DOHH2 (cell line): ENCODE measurements at regions not wholly inside any gene's neighbourhood (a gene's known extent, or its start where the extent isn't known, plus 50 kb on each side); places are given as distances from the start of the nearest gene placed in this dataset.
"Not testable (repeated sequence)": the region's sequence is repeated elsewhere in the genome, so short reads cannot be mapped to it uniquely, and the experiment has no call there.

ENCODE experiments used
- H3F3A ChIP-seq: fragments of 200-600 bp; sonication (generic), shearing (Covaris generic); 2 replicates; pipeline ENCODE4 v1.6.0; 2016; ENCODE audit warnings: antibody characterized with exemption, mild to moderate bottlenecking; ENCODE audit not compliant: control insufficient read depth, insufficient read depth
- H3K27ac ChIP-seq: fragments of 200-600 bp; sonication (generic); 2 replicates; pipeline ENCODE4 v1.5.1; 2014; ENCODE audit warnings: low read depth, mild to moderate bottlenecking, low read length, moderate library complexity
- H3K27me3 ChIP-seq: fragments of 200-600 bp; sonication (generic); 2 replicates; pipeline ENCODE4 v1.6.1; 2014; ENCODE audit warnings: mild to moderate bottlenecking, low read length, mixed read lengths; ENCODE audit not compliant: control insufficient read depth
- H3K36me3 ChIP-seq: fragments of 200-600 bp; sonication (generic); 2 replicates; pipeline ENCODE4 v1.6.1; 2014; ENCODE audit warnings: mild to moderate bottlenecking, low read length, moderate library complexity, mixed read lengths; ENCODE audit not compliant: control insufficient read depth
- H3K4me1 ChIP-seq: fragments of 200-600 bp; sonication (generic); 2 replicates; pipeline ENCODE4 v1.6.1; 2014; ENCODE audit warnings: mild to moderate bottlenecking, low read length, mixed read lengths; ENCODE audit not compliant: control insufficient read depth
- H3K4me2 ChIP-seq: fragments of 200-600 bp; sonication (generic); 2 replicates; pipeline ENCODE4 v1.6.0; 2014; ENCODE audit warnings: mild to moderate bottlenecking, low read length, moderate library complexity
- H3K4me3 ChIP-seq: fragments of 200-600 bp; sonication (generic); 2 replicates; pipeline ENCODE4 v1.5.1; 2014; ENCODE audit warnings: mild to moderate bottlenecking, low read length, mixed read lengths
- H3K79me2 ChIP-seq: fragments of 200-600 bp; sonication (generic); 2 replicates; pipeline ENCODE4 v1.6.1; 2014; ENCODE audit warnings: mild to moderate bottlenecking, low read length, mixed read lengths; ENCODE audit not compliant: control insufficient read depth
- H3K9me2 ChIP-seq: fragments of 200-600 bp; sonication (generic); replicated peaks from 2 replicates; pipeline ENCODE4 v1.6.1; 2014; ENCODE audit warnings: mild to moderate bottlenecking, low read length, mixed read lengths; ENCODE audit not compliant: control insufficient read depth
- H3K9me3 ChIP-seq: fragments of 200-600 bp; sonication (generic); 2 replicates; pipeline ENCODE4 v1.6.1; 2014; ENCODE audit warnings: antibody characterized with exemption, low read length, mixed read lengths; ENCODE audit not compliant: control insufficient read depth, insufficient read depth
- H4K20me1 ChIP-seq: fragments of 200-600 bp; sonication (generic); 2 replicates; pipeline ENCODE4 v1.6.0; 2014; ENCODE audit warnings: low read depth, mild to moderate bottlenecking, antibody characterized with exemption, low read length, moderate library complexity; ENCODE audit not compliant: control insufficient read depth, insufficient read depth
- EZH2phosphoT487 ChIP-seq: fragments of 200-600 bp; sonication (generic); IDR thresholded peaks from 2 replicates; pipeline ENCODE4 v1.6.1; 2017; ENCODE audit warnings: borderline replicate concordance, mild to moderate bottlenecking, antibody characterized with exemption, low read length, moderate library complexity, mixed read lengths
- TF ChIP-seq, protein P1 (sequence below): fragments of 200-600 bp; sonication (generic); IDR thresholded peaks from one replicate; pipeline ENCODE4 v1.5.1; 2014; ENCODE audit warnings: antibody characterized with exemption, mild to moderate bottlenecking, low read depth, low read length; ENCODE audit not compliant: poor library complexity, severe bottlenecking

DNA sequence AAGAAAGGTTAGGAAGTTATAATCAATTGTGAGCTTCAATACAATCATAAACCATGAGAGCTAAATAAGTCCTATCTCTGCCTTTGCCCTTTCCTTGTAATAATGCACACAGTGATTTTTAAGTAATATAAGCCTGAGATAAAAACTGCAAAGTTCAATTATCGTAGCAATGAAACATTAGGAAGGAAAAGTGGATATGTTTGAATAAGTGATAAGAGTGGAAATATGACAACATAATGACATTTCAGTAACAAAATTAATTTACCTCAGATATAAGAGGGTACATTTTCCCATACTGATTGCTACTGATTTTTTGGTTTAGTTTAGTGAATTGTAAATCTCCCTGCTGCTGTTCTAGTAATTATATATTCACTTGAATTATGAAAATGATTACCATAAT lies 164.2 kb upstream of the FANCL start:
- Histone ChIP-seq H4K20me1 (no peaks in the 10 kb centered on the region), H3K27me3 (no peaks in the 10 kb centered on the region), H3K4me3 (no peak overlapping the region), H3K9me2 (no peaks in the 10 kb centered on the region), H3K36me3 (no peaks in the 10 kb centered on the region), H3F3A (no peaks in the 10 kb centered on the region), H3K4me1 (no peaks in the 10 kb centered on the region), H3K27ac (no peak overlapping the region), H3K4me2 (no peak overlapping the region), H3K79me2 (no peaks in the 10 kb centered on the region), H3K9me3 (no peaks in the 10 kb centered on the region)
- TF ChIP-seq, protein P1, sequence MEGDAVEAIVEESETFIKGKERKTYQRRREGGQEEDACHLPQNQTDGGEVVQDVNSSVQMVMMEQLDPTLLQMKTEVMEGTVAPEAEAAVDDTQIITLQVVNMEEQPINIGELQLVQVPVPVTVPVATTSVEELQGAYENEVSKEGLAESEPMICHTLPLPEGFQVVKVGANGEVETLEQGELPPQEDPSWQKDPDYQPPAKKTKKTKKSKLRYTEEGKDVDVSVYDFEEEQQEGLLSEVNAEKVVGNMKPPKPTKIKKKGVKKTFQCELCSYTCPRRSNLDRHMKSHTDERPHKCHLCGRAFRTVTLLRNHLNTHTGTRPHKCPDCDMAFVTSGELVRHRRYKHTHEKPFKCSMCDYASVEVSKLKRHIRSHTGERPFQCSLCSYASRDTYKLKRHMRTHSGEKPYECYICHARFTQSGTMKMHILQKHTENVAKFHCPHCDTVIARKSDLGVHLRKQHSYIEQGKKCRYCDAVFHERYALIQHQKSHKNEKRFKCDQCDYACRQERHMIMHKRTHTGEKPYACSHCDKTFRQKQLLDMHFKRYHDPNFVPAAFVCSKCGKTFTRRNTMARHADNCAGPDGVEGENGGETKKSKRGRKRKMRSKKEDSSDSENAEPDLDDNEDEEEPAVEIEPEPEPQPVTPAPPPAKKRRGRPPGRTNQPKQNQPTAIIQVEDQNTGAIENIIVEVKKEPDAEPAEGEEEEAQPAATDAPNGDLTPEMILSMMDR, result no peak
- TF ChIP-seq EZH2phosphoT487, result no peak

DNA sequence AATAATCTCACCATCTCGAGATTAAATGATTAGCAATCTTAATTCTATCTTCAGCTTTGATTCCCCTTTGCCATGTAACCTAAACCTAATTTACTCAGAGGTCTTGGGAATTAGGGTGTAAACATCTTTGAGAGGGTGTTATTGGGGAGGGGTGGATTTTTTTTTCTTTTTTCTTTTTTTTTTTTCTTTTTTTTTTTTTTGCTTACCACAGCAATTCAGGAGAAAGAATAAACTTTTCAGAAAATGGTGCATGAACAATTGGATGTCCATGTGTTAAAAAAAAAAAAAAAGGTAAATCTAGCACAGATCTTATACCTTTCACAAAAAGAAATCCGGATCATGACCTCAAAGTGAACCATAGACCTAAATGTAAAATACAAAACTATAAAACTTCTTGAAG lies 160.8 kb upstream of the FANCL start:
- H3K9me3 ChIP-seq, result no peaks in the 10 kb centered on the region
- no peaks in the 10 kb centered on the region for H3F3A ChIP-seq
- no peaks in the 10 kb centered on the region for H4K20me1 ChIP-seq
- no peak overlapping the region for H3K4me2 ChIP-seq
- H3K9me2 ChIP-seq, result no peaks in the 10 kb centered on the region
- H3K27ac ChIP-seq, result no peak overlapping the region
- H3K4me3 ChIP-seq, result no peak overlapping the region
- no peaks in the 10 kb centered on the region for H3K36me3 ChIP-seq
- H3K27me3 ChIP-seq, result no peaks in the 10 kb centered on the region
- no peaks in the 10 kb centered on the region for H3K4me1 ChIP-seq
- no peaks in the 10 kb centered on the region for H3K79me2 ChIP-seq
- no peak for TF ChIP-seq EZH2phosphoT487
- TF ChIP-seq, protein P1, result no peak

DNA sequence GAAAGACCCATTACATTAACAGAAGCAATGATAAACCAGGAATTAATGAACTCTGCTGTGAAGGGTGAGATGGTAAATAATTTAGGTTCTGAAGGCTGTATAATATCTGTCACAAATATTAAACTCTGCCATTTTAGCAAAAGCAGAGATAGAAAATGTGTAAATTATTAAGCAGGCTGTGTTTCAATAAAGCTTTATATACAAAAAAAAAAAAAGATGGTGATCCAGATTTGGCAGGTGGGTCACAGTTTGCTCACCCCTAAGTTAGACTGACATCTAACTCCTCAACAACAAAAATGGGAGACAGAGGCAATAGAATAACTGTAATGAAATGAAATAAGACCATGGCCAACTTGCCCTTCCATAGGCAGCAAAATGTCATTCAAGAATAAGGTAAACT lies 157.3 kb upstream of the FANCL start:
- TF ChIP-seq EZH2phosphoT487, result no peak
- TF ChIP-seq, protein P1, result no peak
- no peak overlapping the region for H3K27ac ChIP-seq
- no peaks in the 10 kb centered on the region for H3K79me2 ChIP-seq
- H3K4me3 ChIP-seq, result no peak overlapping the region
- no peaks in the 10 kb centered on the region for H3K9me3 ChIP-seq
- H3K27me3 ChIP-seq, result no peaks in the 10 kb centered on the region
- no peak overlapping the region for H3K4me2 ChIP-seq
- H3F3A ChIP-seq, result no peaks in the 10 kb centered on the region
- H3K9me2 ChIP-seq, result no peaks in the 10 kb centered on the region
- H3K4me1 ChIP-seq, result no peaks in the 10 kb centered on the region
- H3K36me3 ChIP-seq, result no peaks in the 10 kb centered on the region
- H4K20me1 ChIP-seq, result no peaks in the 10 kb centered on the region

DNA sequence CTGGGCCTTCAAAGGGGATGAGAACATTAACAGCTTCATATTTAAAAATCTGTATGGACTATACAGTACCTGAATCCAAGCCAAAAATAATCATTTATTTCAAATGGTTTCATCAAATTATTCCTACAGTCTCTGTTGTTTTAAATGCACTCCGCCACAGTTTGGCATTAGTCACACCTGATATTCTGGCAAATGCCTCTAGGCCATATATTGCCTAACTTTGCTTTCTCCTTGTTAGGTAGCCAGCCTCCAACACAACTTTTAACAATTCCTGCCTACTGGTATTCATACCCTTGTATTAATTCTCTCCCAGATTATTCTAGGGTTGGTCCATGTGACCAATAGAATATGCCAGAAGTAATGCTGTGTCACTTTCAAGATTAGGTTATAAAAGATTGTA lies 146.6 kb upstream of the FANCL start:
- Histone ChIP-seq H3K4me3 (no peak overlapping the region), H3K27ac (no peak overlapping the region), H4K20me1 (no peaks in the 10 kb centered on the region), H3K4me2 (no peak overlapping the region), H3K9me2 (no peaks in the 10 kb centered on the region), H3K4me1 (no peaks in the 10 kb centered on the region), H3F3A (no peaks in the 10 kb centered on the region), H3K27me3 (no peaks in the 10 kb centered on the region), H3K36me3 (no peaks in the 10 kb centered on the region), H3K79me2 (no peaks in the 10 kb centered on the region), H3K9me3 (no peaks in the 10 kb centered on the region)
- TF ChIP-seq EZH2phosphoT487, result no peak

DNA sequence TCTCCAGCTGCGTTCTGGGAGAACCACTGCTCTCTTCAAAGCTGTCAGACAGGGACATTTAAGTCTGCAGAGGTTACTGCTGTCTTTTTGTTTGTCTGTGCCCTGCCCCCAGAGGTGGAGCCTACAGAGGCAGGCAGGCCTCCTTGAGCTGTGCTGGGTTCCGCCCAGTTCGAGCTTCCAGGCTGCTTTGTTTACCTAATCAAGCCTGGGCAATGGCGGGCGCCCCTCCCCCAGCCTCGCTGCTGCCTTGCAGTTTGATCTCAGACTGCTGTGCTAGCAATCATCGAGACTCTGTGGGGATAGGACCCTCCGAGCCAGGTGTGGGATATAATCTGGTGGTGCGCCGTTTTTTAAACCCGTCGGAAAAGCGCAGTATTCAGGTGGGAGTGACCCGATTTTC lies 145.8 kb upstream of the FANCL start:
- H3K9me2 ChIP-seq, H3K4me1 ChIP-seq, H3K9me3 ChIP-seq, H3K79me2 ChIP-seq, H3K27me3 ChIP-seq, H3K4me3 ChIP-seq, H4K20me1 ChIP-seq, H3K4me2 ChIP-seq, H3K27ac ChIP-seq, H3K36me3 ChIP-seq, H3F3A ChIP-seq: not testable (repeated sequence)
